ENCODE measurements at regions not wholly inside any gene's neighbourhood (a gene's known extent, or its start where the extent isn't known, plus 50 kb on each side); places are given as distances from the start of the nearest gene placed in this dataset.

DNA sequence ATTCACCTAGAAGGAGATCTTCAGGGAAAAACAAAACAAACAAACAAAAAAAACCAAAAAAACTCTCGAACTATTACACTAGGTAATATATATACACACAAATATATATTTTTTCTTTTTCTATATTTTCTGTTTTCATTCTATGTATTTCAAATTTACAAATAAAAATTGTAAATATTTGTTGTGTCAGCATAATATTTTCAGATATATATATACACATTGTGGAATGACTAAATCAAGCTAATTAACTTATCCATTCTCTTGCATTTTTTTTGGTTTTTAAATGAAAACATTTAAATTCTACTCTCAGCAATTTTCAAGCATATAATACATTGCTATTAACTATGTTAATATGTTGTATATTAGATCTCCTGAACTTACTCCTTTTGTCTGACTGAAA is 762.0 kb upstream of the PCDH10 start:
- Histone ChIP-seq H3K27ac (replicated peaks) (no peak overlapping the region), H3K27me3 (ENCODE audit: insufficient read depth, poor library complexity, severe bottlenecking) (no peaks in the 10 kb centered on the region), H3K4me3 (replicated peaks; ENCODE audit: insufficient read depth, low read length) (no peak overlapping the region)
- DNase-seq (ENCODE audit: low read depth in 1 of 2, low spot score in 1 of 2): no peak
- TF ChIP-seq GABPA (IDR thresholded peaks at IDR 0.05; ENCODE audit: low read depth): no peak
- TF ChIP-seq, protein P1, sequence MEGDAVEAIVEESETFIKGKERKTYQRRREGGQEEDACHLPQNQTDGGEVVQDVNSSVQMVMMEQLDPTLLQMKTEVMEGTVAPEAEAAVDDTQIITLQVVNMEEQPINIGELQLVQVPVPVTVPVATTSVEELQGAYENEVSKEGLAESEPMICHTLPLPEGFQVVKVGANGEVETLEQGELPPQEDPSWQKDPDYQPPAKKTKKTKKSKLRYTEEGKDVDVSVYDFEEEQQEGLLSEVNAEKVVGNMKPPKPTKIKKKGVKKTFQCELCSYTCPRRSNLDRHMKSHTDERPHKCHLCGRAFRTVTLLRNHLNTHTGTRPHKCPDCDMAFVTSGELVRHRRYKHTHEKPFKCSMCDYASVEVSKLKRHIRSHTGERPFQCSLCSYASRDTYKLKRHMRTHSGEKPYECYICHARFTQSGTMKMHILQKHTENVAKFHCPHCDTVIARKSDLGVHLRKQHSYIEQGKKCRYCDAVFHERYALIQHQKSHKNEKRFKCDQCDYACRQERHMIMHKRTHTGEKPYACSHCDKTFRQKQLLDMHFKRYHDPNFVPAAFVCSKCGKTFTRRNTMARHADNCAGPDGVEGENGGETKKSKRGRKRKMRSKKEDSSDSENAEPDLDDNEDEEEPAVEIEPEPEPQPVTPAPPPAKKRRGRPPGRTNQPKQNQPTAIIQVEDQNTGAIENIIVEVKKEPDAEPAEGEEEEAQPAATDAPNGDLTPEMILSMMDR (IDR thresholded peaks at IDR 0.05; ENCODE audit: insufficient read depth, low read length): no peak
- TF ChIP-seq SPI1 (IDR thresholded peaks at IDR 0.05; ENCODE audit: borderline replicate concordance, low read depth): no peak
- TF ChIP-seq POLR2AphosphoS5 (IDR thresholded peaks at IDR 0.05; ENCODE audit: low read depth): no peak
- TF ChIP-seq, protein P2, sequence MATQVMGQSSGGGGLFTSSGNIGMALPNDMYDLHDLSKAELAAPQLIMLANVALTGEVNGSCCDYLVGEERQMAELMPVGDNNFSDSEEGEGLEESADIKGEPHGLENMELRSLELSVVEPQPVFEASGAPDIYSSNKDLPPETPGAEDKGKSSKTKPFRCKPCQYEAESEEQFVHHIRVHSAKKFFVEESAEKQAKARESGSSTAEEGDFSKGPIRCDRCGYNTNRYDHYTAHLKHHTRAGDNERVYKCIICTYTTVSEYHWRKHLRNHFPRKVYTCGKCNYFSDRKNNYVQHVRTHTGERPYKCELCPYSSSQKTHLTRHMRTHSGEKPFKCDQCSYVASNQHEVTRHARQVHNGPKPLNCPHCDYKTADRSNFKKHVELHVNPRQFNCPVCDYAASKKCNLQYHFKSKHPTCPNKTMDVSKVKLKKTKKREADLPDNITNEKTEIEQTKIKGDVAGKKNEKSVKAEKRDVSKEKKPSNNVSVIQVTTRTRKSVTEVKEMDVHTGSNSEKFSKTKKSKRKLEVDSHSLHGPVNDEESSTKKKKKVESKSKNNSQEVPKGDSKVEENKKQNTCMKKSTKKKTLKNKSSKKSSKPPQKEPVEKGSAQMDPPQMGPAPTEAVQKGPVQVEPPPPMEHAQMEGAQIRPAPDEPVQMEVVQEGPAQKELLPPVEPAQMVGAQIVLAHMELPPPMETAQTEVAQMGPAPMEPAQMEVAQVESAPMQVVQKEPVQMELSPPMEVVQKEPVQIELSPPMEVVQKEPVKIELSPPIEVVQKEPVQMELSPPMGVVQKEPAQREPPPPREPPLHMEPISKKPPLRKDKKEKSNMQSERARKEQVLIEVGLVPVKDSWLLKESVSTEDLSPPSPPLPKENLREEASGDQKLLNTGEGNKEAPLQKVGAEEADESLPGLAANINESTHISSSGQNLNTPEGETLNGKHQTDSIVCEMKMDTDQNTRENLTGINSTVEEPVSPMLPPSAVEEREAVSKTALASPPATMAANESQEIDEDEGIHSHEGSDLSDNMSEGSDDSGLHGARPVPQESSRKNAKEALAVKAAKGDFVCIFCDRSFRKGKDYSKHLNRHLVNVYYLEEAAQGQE (IDR thresholded peaks at IDR 0.05; ENCODE audit: insufficient replicate concordance, low read depth): no peak

DNA sequence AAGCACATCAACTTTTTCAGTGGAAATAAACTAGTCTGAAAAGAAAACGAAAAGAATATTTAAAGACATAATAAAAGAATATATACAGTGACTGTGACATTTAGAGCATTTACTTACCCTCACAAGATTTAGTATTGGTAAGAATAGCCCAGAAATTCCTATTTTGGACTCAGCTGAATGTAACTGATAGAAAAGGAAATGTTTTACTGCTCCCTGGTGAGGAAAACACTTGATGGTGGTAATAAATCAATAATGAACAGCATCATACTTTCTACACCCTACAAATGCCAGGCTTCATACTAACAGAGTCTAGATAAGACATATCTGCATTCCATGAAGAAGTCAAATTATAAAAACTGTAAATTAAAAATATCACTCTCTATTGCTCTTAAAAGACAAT is 753.5 kb upstream of the PCDH10 start:
- Histone ChIP-seq H3K27me3 (ENCODE audit: insufficient read depth, poor library complexity, severe bottlenecking) (no peaks in the 10 kb centered on the region), H3K27ac (replicated peaks) (no peak overlapping the region), H3K4me3 (replicated peaks; ENCODE audit: insufficient read depth, low read length) (no peak overlapping the region)
- no peak for DNase-seq (ENCODE audit: low read depth in 1 of 2, low spot score in 1 of 2)
- TF ChIP-seq POLR2AphosphoS5 (IDR thresholded peaks at IDR 0.05; ENCODE audit: low read depth) (no peak), GABPA (IDR thresholded peaks at IDR 0.05; ENCODE audit: low read depth) (no peak), SPI1 (IDR thresholded peaks at IDR 0.05; ENCODE audit: borderline replicate concordance, low read depth) (no peak)
- TF ChIP-seq, protein P1 (IDR thresholded peaks at IDR 0.05; ENCODE audit: insufficient read depth, low read length): no peak
- TF ChIP-seq, protein P2 (IDR thresholded peaks at IDR 0.05; ENCODE audit: insufficient replicate concordance, low read depth): no peak

DNA sequence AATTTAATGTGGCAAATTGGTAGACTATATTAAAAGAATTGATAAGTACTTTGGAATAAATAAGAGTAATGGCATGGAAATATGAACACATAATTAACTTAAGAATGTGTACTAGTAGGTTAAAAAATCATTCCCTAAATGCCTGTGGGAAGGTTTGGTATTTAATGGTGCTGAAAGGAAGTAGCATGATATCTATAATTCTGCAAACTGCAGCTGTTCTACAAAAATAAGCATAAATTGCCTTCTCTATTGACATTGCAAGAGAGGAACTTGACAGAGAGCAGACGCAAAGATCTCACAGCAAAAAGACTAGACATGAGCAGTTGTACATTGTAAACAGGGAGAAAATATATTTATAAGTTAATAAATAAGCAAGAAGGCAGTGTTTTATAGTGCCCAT is 752.5 kb upstream of the PCDH10 start:
- Histone ChIP-seq H3K27me3 (ENCODE audit: insufficient read depth, poor library complexity, severe bottlenecking) (no peaks in the 10 kb centered on the region), H3K27ac (replicated peaks) (no peak overlapping the region), H3K4me3 (replicated peaks; ENCODE audit: insufficient read depth, low read length) (no peak overlapping the region)
- no peak for TF ChIP-seq GABPA (IDR thresholded peaks at IDR 0.05; ENCODE audit: low read depth)
- TF ChIP-seq, protein P2 (IDR thresholded peaks at IDR 0.05; ENCODE audit: insufficient replicate concordance, low read depth): no peak
- TF ChIP-seq POLR2AphosphoS5 (IDR thresholded peaks at IDR 0.05; ENCODE audit: low read depth): no peak
- TF ChIP-seq, protein P1 (IDR thresholded peaks at IDR 0.05; ENCODE audit: insufficient read depth, low read length): no peak
- TF ChIP-seq SPI1 (IDR thresholded peaks at IDR 0.05; ENCODE audit: borderline replicate concordance, low read depth): no peak
- no peak for DNase-seq (ENCODE audit: low read depth in 1 of 2, low spot score in 1 of 2)
